Liver (tissue), 8 donors: ENCODE measurements at regions not wholly inside any gene's neighbourhood (a gene's known extent, or its start where the extent isn't known, plus 50 kb on each side); places are given as distances from the start of the nearest gene placed in this dataset.

ENCODE experiments used
- DNase-seq: peaks from one replicate; pipeline ENCODE4 v3.0.0-alpha.2; 2017; ENCODE audit warnings: low spot score
- H3K27ac ChIP-seq, 2 donors: one replicate each; pipeline ENCODE4 v1.7.0; 2013; ENCODE audit warnings: inconsistent platforms in 2 of 2, low read length in 2 of 2, control low read depth in 1 of 2, low read depth in 1 of 2, mild to moderate bottlenecking in 1 of 2
- H3K27me3 ChIP-seq, 4 donors: one replicate each; pipeline versions ENCODE4 v1.6.1 to v1.7.0; 2013; ENCODE audit warnings: low read length in 3 of 4, inconsistent platforms in 1 of 4, mild to moderate bottlenecking in 1 of 4, moderate library complexity in 1 of 4; ENCODE audit not compliant: control insufficient read depth in 4 of 4, insufficient read depth in 4 of 4
- H3K36me3 ChIP-seq, 4 donors: one replicate each; pipeline versions ENCODE4 v1.6.1 to v1.7.0; 2013; ENCODE audit warnings: low read length in 3 of 4, mild to moderate bottlenecking in 3 of 4, low read depth in 1 of 4, moderate library complexity in 1 of 4; ENCODE audit not compliant: control insufficient read depth in 4 of 4, insufficient read depth in 3 of 4
- H3K4me1 ChIP-seq, 4 donors: one replicate each; pipeline versions ENCODE4 v1.6.1 to v1.7.0; 2013; ENCODE audit warnings: low read length in 3 of 4, mild to moderate bottlenecking in 3 of 4, moderate library complexity in 1 of 4; ENCODE audit not compliant: control insufficient read depth in 4 of 4, insufficient read depth in 4 of 4
- H3K4me3 ChIP-seq, 3 donors: one replicate each; pipeline versions ENCODE4 v1.6.1 to v1.7.0; 2013; ENCODE audit warnings: low read length in 3 of 3, control low read depth in 1 of 3, low read depth in 1 of 3, mild to moderate bottlenecking in 1 of 3
- H3K9ac ChIP-seq, 2 donors: one replicate each; pipeline ENCODE4 v1.7.0; 2013; ENCODE audit warnings: low read length in 2 of 2, mild to moderate bottlenecking in 2 of 2, moderate library complexity in 2 of 2, control low read depth in 1 of 2, low read depth in 1 of 2
- H3K9me3 ChIP-seq, 4 donors: one replicate each; pipeline versions ENCODE4 v1.6.1 to v1.7.0; 2013; ENCODE audit warnings: low read length in 3 of 4; ENCODE audit not compliant: control insufficient read depth in 4 of 4
- ATF3 ChIP-seq: IDR thresholded peaks from 2 replicates; pipeline ENCODE4 v1.6.1; 2016; ENCODE audit warnings: antibody characterized with exemption
- CTCF ChIP-seq: fragments of 150-350 bp; IDR thresholded peaks from 2 replicates; pipeline ENCODE4 v1.5.1; 2017; ENCODE audit warnings: improper control_type of control experiment, low read depth, low read length; ENCODE audit not compliant: missing input control
- EGR1 ChIP-seq, 2 donors: IDR thresholded peaks; 2 replicates each; pipeline ENCODE4 v1.6.1; 2016 to 2018; ENCODE audit warnings: antibody characterized with exemption in 2 of 2, low read depth in 2 of 2
- FOXA1 ChIP-seq: IDR thresholded peaks from 2 replicates; pipeline ENCODE4 v1.6.1; 2016; ENCODE audit warnings: antibody characterized with exemption
- FOXA2 ChIP-seq: IDR thresholded peaks from 2 replicates; pipeline ENCODE4 v1.6.1; 2016; ENCODE audit warnings: antibody characterized with exemption
- GABPA ChIP-seq, 2 donors: IDR thresholded peaks in 1 of 2; conservative IDR thresholded peaks in 1 of 2; 2 replicates each; pipeline ENCODE4 v1.6.1; 2016; ENCODE audit warnings: antibody characterized with exemption in 2 of 2, mild to moderate bottlenecking in 1 of 2, moderate library complexity in 1 of 2
- HNF4A ChIP-seq, 2 donors: conservative IDR thresholded peaks; 2 replicates each; pipeline ENCODE4 v1.6.1; 2016; ENCODE audit warnings: antibody characterized with exemption in 2 of 2, mild to moderate bottlenecking in 2 of 2
- HNF4G ChIP-seq: IDR thresholded peaks from 2 replicates; pipeline ENCODE4 v1.6.1; 2016; ENCODE audit warnings: antibody characterized with exemption
- JUND ChIP-seq, 2 donors: IDR thresholded peaks; 2 replicates each; pipeline ENCODE4 v1.6.1; 2016; ENCODE audit warnings: antibody characterized with exemption in 2 of 2
- MAX ChIP-seq: IDR thresholded peaks from 2 replicates; pipeline ENCODE4 v1.6.1; 2016; ENCODE audit warnings: antibody characterized with exemption
- NR2F2 ChIP-seq: IDR thresholded peaks from 2 replicates; pipeline ENCODE4 v1.6.1; 2016; ENCODE audit warnings: antibody characterized with exemption
- RAD21 ChIP-seq, 2 donors: IDR thresholded peaks; 2 replicates each; pipeline ENCODE4 v1.6.1; 2016; ENCODE audit warnings: antibody characterized with exemption in 2 of 2, mild to moderate bottlenecking in 2 of 2
- REST ChIP-seq: IDR thresholded peaks from 2 replicates; pipeline ENCODE4 v1.6.1; 2016; ENCODE audit warnings: antibody characterized with exemption, mild to moderate bottlenecking
- RXRA ChIP-seq, 2 donors: IDR thresholded peaks; 2 replicates each; pipeline ENCODE4 v1.6.1; 2017 to 2018; ENCODE audit warnings: antibody characterized with exemption in 2 of 2, mild to moderate bottlenecking in 1 of 2
- SP1 ChIP-seq: IDR thresholded peaks from 2 replicates; pipeline ENCODE4 v1.6.1; 2018; ENCODE audit warnings: antibody characterized with exemption, mild to moderate bottlenecking
- TAF1 ChIP-seq: conservative IDR thresholded peaks from 2 replicates; pipeline ENCODE4 v1.6.1; 2016; ENCODE audit warnings: antibody characterized with exemption, mild to moderate bottlenecking
- YY1 ChIP-seq: IDR thresholded peaks from 2 replicates; pipeline ENCODE4 v1.6.1; 2016; ENCODE audit warnings: antibody characterized with exemption, mild to moderate bottlenecking
- ZBTB33 ChIP-seq: IDR thresholded peaks from 2 replicates; pipeline ENCODE4 v1.6.1; 2016; ENCODE audit warnings: antibody characterized with exemption
- WGBS: extraction: QIAGEN DNeasy Blood & Tissue Kit; methylation state at CpG from one replicate; pipeline ENCODE4 v1.1.7; 2013; 5-methylcytosine and 5-hydroxymethylcytosine counted together
- donor health status: healthy.
- donor health status: healthy.
- donor health status: healthy.
- donor health status: healthy.
- donor health status: healthy.

GRCh38 chr4:71663780-71664179 is 120.1 kb downstream of the GC start:
- H3K27ac ChIP-seq: no peak overlapping the region
- H3K4me1 ChIP-seq: peaks cover 0 to 7% (median 0%) of the 10 kb centered on the region in 4 donors
- peaks cover 0 to 3% (median 0%) of the 10 kb centered on the region in 4 donors for H3K27me3 ChIP-seq
- H3K9ac ChIP-seq: no peak overlapping the region
- no peak overlapping the region for H3K4me3 ChIP-seq
- no peaks in the 10 kb centered on the region for H3K36me3 ChIP-seq
- no peak for DNase-seq
- WGBS: 87% methylated on average over 2 of the region's 2 CpGs
- TF ChIP-seq ZBTB33 (no peak), TAF1 (no peak), REST (no peak), ATF3 (no peak), SP1 (no peak)
- H3K9me3 ChIP-seq: no peaks in the 10 kb centered on the region

GRCh38 chr4:71659979-71660378 is 123.9 kb downstream of the GC start:
- DNase-seq: no peak
- Histone ChIP-seq H3K9ac (no peak overlapping the region), H3K27me3 (peaks cover 0 to 4% (median 0%) of the 10 kb centered on the region in 4 donors), H3K4me3 (no peak overlapping the region), H3K4me1 (no peaks in the 10 kb centered on the region), H3K9me3 (no peaks in the 10 kb centered on the region), H3K27ac (no peak overlapping the region), H3K36me3 (no peaks in the 10 kb centered on the region)
- no peak for TF ChIP-seq SP1
- no peak for TF ChIP-seq EGR1 (IDR thresholded peaks at IDR 0.05; ENCODE audit: low read depth in 2 of 2)
- no peak for TF ChIP-seq HNF4A (conservative IDR thresholded peaks at IDR 0.05)
- TF ChIP-seq JUND (IDR thresholded peaks at IDR 0.05): no peak
- no peak for TF ChIP-seq NR2F2
- no peak for TF ChIP-seq MAX
- TF ChIP-seq FOXA2: no peak
- TF ChIP-seq RAD21 (IDR thresholded peaks at IDR 0.05): no peak
- no peak for TF ChIP-seq REST
- TF ChIP-seq CTCF: no peak
- no peak for TF ChIP-seq ZBTB33
- no peak for TF ChIP-seq ATF3
- no peak for TF ChIP-seq FOXA1
- TF ChIP-seq RXRA (IDR thresholded peaks at IDR 0.05): no peak
- TF ChIP-seq YY1: no peak
- TF ChIP-seq HNF4G: no peak
- no peak for TF ChIP-seq GABPA (IDR thresholded peaks at IDR 0.05 in 1 of 2, conservative IDR thresholded peaks at IDR 0.05 in 1 of 2)
- WGBS: 96% methylated on average over 2 of the region's 2 CpGs
